ENCODE measurements at regions not wholly inside any gene's neighbourhood (a gene's known extent, or its start where the extent isn't known, plus 50 kb on each side); places are given as distances from the start of the nearest gene placed in this dataset.

- Mint-ChIP-seq H3K9me3 (ENCODE audit: low read depth) (no peaks in the 10 kb centered on the region), H3K27ac (no peak overlapping the region), H3K36me3 (ENCODE audit: insufficient read depth) (no peaks in the 10 kb centered on the region), H3K4me3 (ENCODE audit: low read depth) (no peak overlapping the region), H3K4me1 (ENCODE audit: low read depth) (no peaks in the 10 kb centered on the region), H3K27me3 (no peaks in the 10 kb centered on the region)
- TF ChIP-seq CTCF (IDR thresholded peaks at IDR 0.05; ENCODE audit: unreplicated experiment) = no peak
- DNase-seq (ENCODE audit: low spot score, unreplicated experiment) = no peak
These were observed 350.8 kb upstream of the PFKP start for GRCh38 chr10:2716596-2716995.

GRCh38 chr10:2714597-2714996 is 352.8 kb upstream of the PFKP start:
- Mint-ChIP-seq H3K4me1 (ENCODE audit: low read depth) (no peaks in the 10 kb centered on the region), H3K27ac (no peak overlapping the region), H3K27me3 (no peaks in the 10 kb centered on the region), H3K9me3 (ENCODE audit: low read depth) (peaks cover 5% of the 10 kb centered on the region), H3K4me3 (ENCODE audit: low read depth) (no peak overlapping the region), H3K36me3 (ENCODE audit: insufficient read depth) (no peaks in the 10 kb centered on the region)
- TF ChIP-seq CTCF (IDR thresholded peaks at IDR 0.05; ENCODE audit: unreplicated experiment) = no peak
- no peak for DNase-seq (ENCODE audit: low spot score, unreplicated experiment)

- H3K27ac Mint-ChIP-seq = no peak overlapping the region
- DNase-seq (ENCODE audit: low spot score, unreplicated experiment) = no peak
- no peak for TF ChIP-seq CTCF (IDR thresholded peaks at IDR 0.05; ENCODE audit: unreplicated experiment)
- peaks cover 3% of the 10 kb centered on the region for H3K9me3 Mint-ChIP-seq (ENCODE audit: low read depth)
- no peaks in the 10 kb centered on the region for H3K27me3 Mint-ChIP-seq
- H3K36me3 Mint-ChIP-seq (ENCODE audit: insufficient read depth) = no peaks in the 10 kb centered on the region
- no peak overlapping the region for H3K4me3 Mint-ChIP-seq (ENCODE audit: low read depth)
- no peaks in the 10 kb centered on the region for H3K4me1 Mint-ChIP-seq (ENCODE audit: low read depth)
These were observed 363.4 kb upstream of the PFKP start for GRCh38 chr10:2703953-2704352.

GRCh38 chr10:2701802-2702201 is 365.5 kb upstream of the PFKP start:
- Mint-ChIP-seq H3K27ac (no peak overlapping the region), H3K4me1 (ENCODE audit: low read depth) (no peaks in the 10 kb centered on the region), H3K36me3 (ENCODE audit: insufficient read depth) (no peaks in the 10 kb centered on the region), H3K9me3 (ENCODE audit: low read depth) (no peaks in the 10 kb centered on the region), H3K4me3 (ENCODE audit: low read depth) (no peak overlapping the region), H3K27me3 (no peaks in the 10 kb centered on the region)
- no peak for DNase-seq (ENCODE audit: low spot score, unreplicated experiment)
- no peak for TF ChIP-seq CTCF (IDR thresholded peaks at IDR 0.05; ENCODE audit: unreplicated experiment)

- no peaks in the 10 kb centered on the region for H3K36me3 Mint-ChIP-seq (ENCODE audit: insufficient read depth)
- no peak for DNase-seq (ENCODE audit: low spot score, unreplicated experiment)
- H3K27ac Mint-ChIP-seq = no peak overlapping the region
- no peaks in the 10 kb centered on the region for H3K4me1 Mint-ChIP-seq (ENCODE audit: low read depth)
- H3K27me3 Mint-ChIP-seq = no peaks in the 10 kb centered on the region
- H3K4me3 Mint-ChIP-seq (ENCODE audit: low read depth) = no peak overlapping the region
- no peak for TF ChIP-seq CTCF (IDR thresholded peaks at IDR 0.05; ENCODE audit: unreplicated experiment)
- H3K9me3 Mint-ChIP-seq (ENCODE audit: low read depth) = no peaks in the 10 kb centered on the region
These were observed 366.6 kb upstream of the PFKP start for GRCh38 chr10:2700626-2701305.
